Body of pancreas (tissue), 4 donors: ENCODE measurements at regions not wholly inside any gene's neighbourhood (a gene's known extent, or its start where the extent isn't known, plus 50 kb on each side); places are given as distances from the start of the nearest gene placed in this dataset.

Experiments
- CTCF ChIP-seq, 7 experiments: fragments of 450-650 bp in 4 of 7; fragments of 200-600 bp in 3 of 7; sonication (generic) in 3 of 7; IDR thresholded peaks; one replicate each; pipeline ENCODE4 v1.5.1; 2016 to 2019; ENCODE audit warnings: antibody characterized with exemption in 7 of 7
- POLR2A ChIP-seq, 3 donors: fragments of 450-650 bp; IDR thresholded peaks; one replicate each; pipeline ENCODE4 v1.6.1; 2016; ENCODE audit warnings: antibody characterized with exemption in 3 of 3, mild to moderate bottlenecking in 2 of 3

GRCh38 chrX:131746491-131746968 lies 202.7 kb downstream of the OR13H1 start:
- TF ChIP-seq CTCF (IDR thresholded peaks at IDR 0.05) (peak in 3 of 7 experiments; percentile 7 to 86 (median 76)), POLR2A (IDR thresholded peaks at IDR 0.05) (no peak)
